ENCODE measurements at regions not wholly inside any gene's neighbourhood (a gene's known extent, or its start where the extent isn't known, plus 50 kb on each side); places are given as distances from the start of the nearest gene placed in this dataset.
"Not testable (repeated sequence)": the region's sequence is repeated elsewhere in the genome, so short reads cannot be mapped to it uniquely, and the experiment has no call there.

DNA sequence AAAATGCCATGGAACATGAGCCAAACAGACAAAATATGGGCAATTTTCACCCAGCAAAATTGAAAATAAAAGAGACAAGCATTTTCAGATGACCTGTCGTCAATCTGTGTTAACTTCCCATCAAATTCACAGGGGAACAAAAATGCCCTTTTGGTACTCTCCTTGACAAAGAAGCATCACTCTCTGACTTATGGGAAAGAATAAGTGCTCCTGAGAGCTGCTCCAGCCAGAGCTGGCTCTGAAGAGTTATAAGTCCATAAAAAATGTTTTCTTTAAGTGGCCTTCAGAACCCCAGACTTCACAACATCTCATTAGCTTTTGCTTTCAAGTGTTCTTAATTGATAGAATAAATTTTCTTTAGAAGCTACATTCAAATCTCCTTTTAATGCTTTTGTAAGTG is 721.4 kb upstream of the GOT2 start:
- no peak for DNase-seq

DNA sequence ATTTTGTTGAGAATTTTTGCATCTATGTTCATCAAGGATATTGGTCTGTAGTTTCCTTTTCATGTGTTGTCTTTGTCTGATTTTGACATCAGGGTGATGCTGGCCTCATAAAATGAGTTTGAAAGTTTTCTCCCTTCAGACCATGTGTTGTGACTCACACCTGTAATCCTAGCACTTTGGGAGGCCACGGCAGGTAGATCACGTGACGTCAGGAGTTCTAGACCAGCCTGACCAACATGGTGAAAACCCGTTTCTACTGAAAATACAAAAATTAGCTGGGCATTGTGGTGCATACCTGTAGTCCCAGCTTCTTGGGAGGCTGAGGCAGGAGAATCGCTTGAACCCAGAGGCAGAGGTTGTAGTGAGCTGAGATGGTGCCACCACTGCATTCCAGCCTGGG is 716.4 kb upstream of the GOT2 start:
- not testable (repeated sequence) for DNase-seq

DNA sequence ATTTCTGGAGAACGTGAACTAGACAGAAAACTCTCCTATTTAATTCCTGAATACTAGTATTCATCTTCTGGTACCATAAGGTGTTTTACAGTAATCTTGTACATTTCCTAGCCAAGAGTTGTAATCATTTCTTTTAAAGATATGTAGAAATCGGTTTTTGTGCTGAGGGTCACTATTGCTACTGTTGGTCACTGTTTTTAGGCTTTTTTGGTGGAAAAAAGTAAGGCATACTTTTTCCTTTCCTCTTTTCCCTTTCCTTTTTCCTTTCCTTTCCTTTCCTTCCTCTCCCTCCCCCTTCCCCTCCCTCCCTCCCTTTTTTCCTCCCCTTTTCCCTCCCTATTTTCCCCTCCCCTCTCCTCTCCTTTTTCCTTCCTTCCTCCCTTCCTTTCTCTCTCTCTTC is 706.4 kb upstream of the GOT2 start:
- no peak for DNase-seq

DNA sequence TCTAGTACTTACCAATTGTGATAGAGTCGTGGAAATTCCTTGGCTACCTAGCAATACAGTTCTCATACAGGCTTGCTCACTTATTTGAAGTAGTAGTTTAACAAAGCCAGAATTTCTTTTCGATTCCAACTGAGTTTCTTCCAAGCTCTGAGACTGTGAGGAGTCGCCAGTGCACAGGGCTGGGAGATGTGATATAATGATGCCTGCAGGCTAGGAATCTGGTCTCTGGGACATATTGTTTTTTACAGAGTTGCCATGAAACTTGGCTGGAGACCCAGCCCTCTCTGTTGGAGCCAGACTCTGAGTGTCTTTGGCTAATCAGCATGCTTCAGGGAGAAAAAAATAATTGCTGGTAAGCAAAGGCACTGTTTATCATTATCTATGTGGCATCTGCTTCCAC is 698.8 kb upstream of the GOT2 start:
- no peak for DNase-seq

DNA sequence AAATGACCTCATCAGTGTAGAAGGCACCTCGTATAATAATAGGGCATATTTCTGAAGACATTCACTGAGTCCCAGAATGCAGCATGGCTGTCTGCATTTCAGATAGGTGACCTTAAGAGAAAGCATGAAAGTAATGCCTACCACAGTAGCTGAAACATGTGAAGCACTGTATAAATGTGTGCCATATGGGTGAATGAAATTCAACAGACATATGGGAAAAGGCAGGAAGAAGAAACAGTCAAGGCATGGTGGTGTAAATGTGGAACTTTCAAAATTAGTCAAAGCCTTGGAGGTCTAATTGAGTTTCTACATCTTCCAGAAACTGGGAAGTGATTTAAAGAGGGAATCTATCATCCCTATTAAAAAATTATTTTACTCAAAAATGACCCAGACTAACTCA is 698.2 kb upstream of the GOT2 start:
- DNase-seq = no peak

DNA sequence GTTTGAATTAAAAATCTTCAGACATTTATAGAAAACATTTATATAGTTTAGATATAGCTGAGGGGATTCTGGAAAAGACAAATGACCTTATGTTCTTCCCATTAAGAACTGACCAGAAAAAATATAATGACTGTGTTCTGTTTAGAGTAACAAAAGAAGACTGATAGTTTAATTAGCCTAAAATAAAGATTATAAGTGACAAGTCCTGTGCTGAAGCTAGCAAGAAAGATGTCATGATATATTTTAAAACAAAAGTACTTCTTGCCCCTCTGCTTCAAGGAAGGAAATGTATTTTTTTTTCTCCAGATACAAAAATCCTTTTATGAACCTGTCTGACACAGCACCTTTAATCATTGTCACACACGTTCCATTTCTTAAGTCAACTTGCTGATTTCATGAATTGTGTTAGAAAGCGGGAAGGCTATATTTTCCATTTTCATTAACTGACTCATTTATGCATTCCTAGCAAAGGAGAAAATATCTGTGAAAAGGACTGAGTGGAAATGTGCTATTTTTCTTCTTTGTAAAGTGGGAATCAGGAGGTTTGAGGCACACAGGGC is 690.7 kb upstream of the GOT2 start:
- DNase-seq = no peak

DNA sequence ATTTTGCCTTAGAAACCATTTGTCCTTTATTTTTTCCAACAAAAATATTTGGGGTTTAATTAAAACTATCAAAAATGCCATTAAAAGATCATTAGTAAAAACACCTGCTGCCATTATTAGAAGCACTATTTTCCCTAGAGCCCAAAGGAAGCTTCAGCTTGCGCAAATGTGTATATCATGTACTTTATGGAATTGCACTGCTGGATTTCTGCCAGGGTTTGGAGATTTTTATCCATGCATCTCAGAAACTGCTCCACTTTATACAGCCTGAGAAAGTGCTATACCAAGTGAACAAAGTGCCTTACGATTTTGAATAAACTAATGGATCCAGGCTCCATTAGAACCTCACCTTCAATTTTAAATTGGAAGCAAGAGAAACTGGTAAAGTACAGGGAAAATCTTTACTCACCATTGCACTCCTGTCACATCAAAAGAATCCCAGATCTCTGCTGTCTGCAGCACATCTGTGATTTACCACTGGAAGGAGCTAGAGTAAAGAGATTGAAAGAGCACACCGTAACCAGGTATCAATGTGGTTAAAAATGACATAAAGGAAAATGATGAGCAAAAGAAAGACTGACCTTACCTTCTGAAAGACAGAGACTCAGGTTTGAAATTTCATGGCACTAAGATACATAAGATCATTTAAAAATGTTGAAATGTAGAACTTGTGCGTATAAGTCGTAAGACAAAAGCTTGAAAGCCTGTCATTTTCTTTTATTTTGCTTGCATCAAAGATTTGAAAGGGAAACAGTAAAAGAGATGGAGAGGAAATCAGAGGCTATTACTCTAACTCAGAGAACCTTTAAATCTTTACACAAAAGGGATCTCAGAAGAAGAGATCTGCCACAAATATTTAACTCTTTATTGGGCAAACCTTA is 678.1 kb upstream of the GOT2 start:
- DNase-seq = no peak

DNA sequence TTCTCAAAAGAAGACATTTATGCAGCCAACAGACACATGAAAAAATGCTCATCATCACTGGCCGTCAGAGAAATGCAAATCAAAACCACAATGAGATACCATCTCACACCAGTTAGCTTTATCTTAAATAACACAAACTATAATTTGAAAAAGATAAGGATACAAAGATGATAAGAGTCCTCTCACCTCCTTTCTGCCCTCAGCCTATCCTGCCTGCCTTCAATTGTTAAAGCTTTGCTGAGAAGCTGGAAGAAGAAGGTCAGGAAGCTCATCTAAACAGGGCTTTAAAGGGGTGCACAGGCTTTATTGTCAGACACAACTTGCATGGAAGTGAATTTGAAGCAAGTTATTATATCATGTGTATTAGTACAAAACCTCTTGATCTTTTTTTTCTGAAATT is 676.3 kb upstream of the GOT2 start:
- no peak for DNase-seq

DNA sequence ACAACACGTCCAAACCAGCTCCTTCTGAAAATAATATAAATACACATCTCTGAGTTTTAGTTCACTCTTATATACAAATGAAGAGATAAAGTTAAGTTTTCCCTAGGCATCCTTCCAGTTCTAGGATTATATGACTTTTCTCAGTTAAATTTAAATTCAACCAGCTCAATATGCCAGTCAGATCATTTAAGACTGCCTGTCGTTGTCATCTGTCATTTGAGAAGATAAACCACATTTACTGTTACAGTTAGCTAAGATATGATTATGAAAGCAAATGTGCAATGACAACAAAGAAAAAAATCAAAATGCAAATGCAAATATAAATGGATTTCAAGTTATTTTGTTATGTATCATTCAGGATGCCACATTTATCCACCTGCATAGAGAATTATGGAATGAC is 671.7 kb upstream of the GOT2 start:
- no peak for DNase-seq

DNA sequence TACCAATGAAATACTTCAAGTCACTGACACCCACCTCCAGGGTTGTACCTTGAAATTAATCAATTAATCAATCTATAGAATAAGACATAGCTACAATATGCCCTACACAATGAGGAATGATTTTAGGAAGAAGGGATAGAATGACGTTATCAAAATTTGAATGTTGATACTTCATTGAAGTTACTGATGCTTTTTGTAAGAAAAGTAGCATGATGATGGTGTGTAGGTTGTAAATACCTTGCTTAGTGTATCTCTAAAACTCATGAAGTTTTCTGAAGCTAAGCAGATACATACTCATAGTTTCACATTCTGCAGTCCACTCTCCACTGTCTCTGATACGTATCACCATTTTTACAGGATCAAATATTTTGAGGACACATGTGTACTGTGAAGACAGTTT is 670.4 kb upstream of the GOT2 start:
- DNase-seq = no peak

DNA sequence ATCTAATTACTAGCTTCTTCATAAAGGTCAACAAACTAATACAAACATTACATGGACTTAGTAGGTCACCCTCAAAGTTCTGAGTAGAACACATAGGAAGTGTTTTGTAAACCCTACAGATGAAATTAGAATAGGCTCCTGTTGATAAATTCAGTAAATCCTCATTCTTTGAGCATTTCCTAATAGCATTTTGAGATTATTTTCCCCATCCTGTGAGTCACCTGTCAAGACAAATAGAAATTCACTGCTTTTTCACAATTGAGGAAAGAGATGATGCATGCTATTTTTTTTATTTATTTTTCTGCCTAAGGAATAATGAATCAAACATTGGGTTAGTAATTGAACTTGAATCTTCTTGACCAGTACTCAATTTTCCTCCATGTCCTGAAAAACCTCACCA is 666.7 kb upstream of the GOT2 start:
- DNase-seq = no peak

DNA sequence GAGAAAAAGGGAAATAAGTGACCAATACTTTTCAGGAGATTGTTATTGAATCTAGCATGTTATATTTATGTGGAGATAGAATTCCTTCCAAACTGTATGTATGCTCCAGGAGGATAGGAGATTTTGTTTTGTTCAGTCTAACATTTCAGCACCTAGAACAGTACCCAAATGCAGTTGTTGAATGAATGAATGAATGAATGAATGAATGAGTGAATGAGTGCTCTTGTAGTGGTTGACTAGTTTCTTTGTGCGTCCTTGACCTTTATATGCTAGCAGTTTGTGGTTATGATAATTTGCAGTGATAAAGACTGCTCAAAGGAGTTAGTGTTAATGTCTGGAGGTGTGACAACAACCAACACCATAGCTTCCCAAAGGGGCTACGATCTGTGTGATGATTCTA is 663.5 kb upstream of the GOT2 start:
- no peak for DNase-seq

DNA sequence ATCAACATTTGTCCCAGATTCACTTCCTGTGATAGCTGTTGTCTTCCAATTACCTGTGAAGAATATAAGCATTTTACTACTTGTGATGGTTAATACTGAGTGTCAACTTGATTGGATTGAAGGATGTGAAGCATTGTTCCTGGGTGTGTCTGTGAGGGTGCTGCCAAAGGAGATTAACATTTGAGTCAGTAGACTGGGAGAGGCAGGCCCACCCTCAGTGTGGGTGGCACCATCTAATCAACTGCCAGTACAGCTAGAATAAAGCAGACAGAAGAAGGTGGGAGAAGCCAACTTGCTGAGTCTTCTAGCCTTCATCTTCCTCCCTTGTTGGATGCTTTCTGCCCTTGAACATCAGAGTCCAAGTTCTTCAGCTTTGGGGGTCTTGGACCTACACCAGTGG is 660.4 kb upstream of the GOT2 start:
- no peak for DNase-seq

DNA sequence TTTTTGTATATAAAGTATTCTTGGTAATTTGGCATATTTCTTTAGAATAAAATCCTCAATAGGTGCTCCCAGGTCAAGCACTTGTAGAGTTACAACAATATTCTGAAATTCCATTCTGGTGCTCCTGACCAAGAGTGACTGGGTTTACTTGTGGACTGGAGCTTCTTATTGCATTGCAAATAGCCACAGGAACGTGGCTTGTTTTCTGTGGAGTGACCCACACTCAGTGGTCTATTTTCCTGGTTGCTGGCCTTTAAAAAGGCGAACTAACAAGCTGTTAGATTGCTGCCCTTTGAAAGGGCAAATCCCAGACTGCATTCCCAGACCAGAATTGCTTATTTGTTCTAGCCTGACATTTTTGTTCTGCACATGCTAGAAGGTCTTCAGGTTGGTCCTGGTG is 658.8 kb upstream of the GOT2 start:
- no peak for DNase-seq

DNA sequence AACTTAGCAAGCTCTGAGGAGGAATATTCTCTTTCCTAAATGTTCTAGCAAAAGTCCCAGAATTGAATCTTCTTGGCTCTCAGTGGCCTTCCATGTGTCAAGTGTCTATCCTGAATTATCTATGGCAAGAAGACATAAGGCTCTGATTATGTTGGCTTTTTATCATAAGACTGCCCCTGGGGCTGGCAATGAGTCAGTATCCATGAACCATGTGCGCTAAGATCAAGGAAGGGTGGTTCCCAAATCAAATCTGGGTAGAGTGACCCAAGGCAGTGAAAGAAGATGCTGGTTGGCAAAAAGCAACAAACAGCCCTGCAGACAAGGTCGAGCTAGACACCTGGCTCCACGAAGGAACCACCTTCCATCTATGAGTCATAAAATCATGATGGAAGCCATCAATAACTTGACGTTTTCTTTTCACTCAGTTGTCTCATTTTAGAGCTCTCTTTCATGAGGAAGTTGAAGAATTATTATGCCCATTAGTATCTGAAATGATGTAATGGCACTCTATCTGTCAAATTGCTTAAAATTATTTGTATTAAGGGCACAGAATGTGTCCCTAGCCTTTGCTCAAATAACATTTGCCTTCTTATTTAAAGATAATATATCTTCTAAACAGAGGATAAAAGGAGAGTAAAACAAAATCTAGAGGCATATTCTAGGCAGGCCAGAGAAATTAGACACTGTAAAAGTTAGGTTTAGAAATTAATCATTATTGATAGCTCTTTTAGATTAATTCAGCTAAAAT is 657.7 kb upstream of the GOT2 start:
- DNase-seq = no peak

DNA sequence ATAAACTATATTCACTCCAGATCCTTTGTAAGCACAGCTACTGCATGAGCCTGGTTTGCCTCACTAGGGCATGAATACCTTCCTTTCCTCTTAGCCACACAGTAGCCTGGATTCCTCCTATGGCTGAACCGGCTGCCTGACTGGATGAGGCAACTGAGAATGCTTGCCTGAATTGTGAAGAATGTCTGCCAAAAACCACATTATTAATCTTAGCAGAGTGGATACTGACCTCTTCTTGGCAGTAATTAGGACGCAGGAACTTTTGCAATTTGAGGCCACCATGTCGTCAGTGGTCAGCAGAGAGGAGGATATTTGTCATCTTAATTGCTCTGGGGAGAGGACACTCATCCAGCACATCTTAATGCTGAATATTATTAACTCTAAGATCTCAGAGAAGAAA is 651.8 kb upstream of the GOT2 start:
- DNase-seq = no peak

DNA sequence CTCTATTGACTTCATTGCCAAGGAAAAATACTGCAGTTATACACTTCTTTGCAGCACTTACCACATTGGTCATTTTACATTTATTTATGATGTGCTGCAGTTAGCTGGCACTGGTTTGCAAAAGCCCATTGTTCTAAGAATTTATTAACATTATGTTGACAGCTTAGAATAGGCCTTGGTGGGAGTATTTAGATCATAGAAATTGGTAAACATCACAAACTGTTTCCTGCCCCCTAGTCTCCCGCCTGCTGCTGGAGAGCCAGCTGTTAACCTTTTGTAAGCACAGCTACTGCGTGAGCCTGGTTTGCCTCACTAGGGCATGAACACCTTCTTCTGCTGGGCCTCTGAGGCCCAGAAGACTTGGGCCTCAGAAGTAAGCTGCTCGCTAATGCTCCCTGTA is 651.4 kb upstream of the GOT2 start:
- no peak for DNase-seq

DNA sequence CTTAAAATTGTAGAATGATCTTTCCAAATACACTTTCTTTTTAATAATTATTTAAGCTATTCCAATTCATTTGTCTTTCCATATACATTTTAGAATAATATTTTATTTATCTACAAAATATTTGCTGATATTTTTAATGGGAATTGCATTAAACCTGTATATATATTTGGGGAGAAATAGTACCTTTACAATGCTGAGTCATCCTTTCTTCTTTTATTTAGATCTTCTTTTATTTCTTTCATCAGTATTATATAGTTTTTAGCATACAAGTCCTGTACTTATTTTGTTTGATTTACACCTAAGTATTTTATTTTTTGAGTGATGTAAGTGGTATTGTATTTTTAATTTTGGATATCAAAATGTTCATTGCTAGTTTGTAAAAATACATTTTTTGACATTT is 639.5 kb upstream of the GOT2 start:
- DNase-seq = no peak

DNA sequence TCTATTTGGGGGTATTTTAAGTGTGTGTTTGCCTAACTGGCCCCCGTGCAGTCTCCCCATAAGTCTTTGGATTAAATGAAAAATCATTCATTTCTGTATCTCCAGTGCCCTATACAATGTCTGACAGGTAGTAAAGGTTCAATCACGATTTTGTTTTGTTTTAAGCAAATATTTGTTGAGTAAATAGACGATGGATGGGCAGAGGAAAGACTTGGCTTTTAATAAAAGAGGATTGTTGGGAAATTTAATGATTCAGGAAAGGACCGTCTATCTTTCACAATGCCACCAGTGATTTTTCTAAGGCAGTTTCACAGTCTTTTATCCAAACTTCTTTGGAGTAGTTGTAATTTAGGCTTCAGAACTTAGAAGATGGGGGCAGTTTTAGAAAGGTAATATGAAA is 636.6 kb upstream of the GOT2 start:
- no peak for DNase-seq

DNA sequence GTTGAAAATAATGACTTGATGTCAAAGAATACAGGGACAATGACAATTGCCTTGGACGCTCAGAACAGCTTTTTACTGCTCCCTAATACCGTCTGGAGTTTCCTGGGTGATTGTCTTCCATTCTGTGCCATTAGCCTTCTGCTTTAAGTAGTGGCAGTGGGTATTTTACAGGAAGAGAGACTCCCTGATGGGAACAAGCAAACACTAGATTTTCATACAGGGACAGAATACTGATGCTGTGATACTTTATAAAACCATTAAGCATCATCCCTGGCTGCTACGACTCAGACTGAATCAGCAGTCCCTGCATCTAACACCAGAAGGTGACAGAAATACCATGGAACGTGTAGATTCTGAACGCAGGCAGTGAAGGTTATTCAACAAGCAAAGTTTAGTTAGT is 635.4 kb upstream of the GOT2 start:
- no peak for DNase-seq

DNA sequence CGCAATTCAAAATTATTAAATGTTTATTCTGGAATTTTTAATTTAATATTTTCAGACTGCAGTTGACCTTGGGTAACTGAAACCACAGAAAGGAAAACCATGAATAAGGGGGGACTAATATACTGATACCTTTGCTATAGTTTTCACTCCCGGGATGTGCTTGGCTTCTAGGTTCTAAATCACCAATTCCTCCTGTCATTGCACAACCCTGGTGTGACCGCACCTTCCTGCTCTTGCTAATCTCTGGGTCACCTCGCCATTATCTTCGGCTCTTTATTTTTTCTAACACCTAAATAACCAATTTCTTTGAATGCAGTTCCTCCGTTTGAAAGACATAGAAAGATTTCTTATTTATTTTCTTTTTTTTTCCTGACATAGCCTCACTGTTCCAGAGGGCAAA is 634.5 kb upstream of the GOT2 start:
- DNase-seq = no peak

DNA sequence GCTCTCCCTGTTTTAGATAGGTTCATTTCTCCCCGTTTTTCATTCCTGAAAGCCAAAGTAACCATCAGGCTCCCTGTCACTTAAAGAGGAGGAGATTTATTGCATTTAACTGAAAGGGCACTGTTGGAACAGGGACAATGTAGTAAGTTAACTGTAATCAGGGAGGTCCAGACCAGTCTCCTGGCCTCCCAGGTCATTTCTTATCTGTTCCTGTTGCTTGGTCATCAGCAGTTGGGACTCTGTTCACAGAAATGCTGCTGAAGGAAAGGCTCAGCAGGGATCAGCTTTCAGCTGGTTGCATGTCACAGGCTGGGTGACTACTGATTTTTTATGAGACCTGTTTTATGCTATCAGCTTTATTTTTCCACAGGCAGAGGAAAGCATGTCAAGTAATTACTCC is 622.6 kb upstream of the GOT2 start:
- no peak for DNase-seq

DNA sequence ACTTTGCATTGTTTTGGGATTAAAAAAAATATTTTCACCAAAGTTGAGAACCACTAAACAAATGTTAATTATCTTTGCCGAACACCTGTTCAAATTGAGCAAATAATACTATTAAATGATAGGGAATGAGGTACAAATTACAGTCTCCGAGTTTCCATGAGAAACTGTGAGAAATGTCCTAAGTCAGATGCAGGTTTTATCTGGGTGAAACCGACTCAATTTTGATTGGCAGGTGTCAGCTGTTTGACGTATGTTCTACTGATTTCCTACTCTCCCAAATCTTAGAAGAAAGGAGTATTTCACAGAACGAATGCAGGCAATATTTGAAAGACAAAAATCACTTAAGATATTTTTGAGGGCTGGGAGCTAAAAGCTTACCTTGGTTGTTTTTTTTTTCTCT is 622.0 kb upstream of the GOT2 start:
- no peak for DNase-seq

DNA sequence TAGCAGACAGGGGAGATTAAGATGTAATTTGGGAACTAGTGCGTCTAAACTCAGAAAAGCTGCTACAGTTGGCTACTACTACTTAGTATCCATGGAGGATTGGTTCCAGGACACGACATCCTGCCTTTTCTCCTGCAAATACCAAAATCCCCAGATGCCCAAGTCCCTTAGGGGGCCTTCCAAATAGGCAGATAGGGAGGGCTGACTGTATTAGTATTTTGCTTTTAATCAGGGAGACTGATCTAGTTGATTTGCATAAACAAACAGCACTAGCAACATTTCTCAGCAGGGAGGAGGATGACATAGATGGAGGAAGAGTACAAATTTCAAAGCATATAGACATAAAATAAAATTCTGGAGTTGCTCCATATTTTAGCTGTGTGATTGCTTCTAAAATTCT is 621.6 kb upstream of the GOT2 start:
- DNase-seq = no peak

Data from COR-L47 (cell line).